Ovary (tissue), 3 donors: ENCODE measurements at regions not wholly inside any gene's neighbourhood (a gene's known extent, or its start where the extent isn't known, plus 50 kb on each side); places are given as distances from the start of the nearest gene placed in this dataset.

ENCODE experiments used
- EP300 ChIP-seq: sonication (generic); formaldehyde crosslinking; IDR thresholded peaks from one replicate; pipeline ENCODE4 v1.6.1; 2017; ENCODE audit warnings: antibody characterized with exemption
- POLR2A ChIP-seq: fragments of 450-650 bp; IDR thresholded peaks from one replicate; pipeline ENCODE4 v1.6.1; 2017; ENCODE audit warnings: antibody characterized with exemption, mild to moderate bottlenecking, moderate library complexity
- TF ChIP-seq, protein P1 (sequence below), 3 donors: fragments of 450-650 bp in 2 of 3; fragments of 200-600 bp in 1 of 3; IDR thresholded peaks; one replicate each; pipeline versions ENCODE4 v1.5.1 to v1.8.0; 2016 to 2022; ENCODE audit warnings: antibody characterized with exemption in 3 of 3, mild to moderate bottlenecking in 1 of 3
- donor health status: DM: no; HTN: no; CAD: no.

GRCh38 chr4:29289118-29289517, 1431.1 kb upstream of the PCDH7 start:
- TF ChIP-seq, protein P1, sequence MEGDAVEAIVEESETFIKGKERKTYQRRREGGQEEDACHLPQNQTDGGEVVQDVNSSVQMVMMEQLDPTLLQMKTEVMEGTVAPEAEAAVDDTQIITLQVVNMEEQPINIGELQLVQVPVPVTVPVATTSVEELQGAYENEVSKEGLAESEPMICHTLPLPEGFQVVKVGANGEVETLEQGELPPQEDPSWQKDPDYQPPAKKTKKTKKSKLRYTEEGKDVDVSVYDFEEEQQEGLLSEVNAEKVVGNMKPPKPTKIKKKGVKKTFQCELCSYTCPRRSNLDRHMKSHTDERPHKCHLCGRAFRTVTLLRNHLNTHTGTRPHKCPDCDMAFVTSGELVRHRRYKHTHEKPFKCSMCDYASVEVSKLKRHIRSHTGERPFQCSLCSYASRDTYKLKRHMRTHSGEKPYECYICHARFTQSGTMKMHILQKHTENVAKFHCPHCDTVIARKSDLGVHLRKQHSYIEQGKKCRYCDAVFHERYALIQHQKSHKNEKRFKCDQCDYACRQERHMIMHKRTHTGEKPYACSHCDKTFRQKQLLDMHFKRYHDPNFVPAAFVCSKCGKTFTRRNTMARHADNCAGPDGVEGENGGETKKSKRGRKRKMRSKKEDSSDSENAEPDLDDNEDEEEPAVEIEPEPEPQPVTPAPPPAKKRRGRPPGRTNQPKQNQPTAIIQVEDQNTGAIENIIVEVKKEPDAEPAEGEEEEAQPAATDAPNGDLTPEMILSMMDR (IDR thresholded peaks at IDR 0.05): no peak
- TF ChIP-seq POLR2A (no peak), EP300 (no peak)
